ENCODE measurements at regions not wholly inside any gene's neighbourhood (a gene's known extent, or its start where the extent isn't known, plus 50 kb on each side); places are given as distances from the start of the nearest gene placed in this dataset.
"Not testable (repeated sequence)": the region's sequence is repeated elsewhere in the genome, so short reads cannot be mapped to it uniquely, and the experiment has no call there.

DNA sequence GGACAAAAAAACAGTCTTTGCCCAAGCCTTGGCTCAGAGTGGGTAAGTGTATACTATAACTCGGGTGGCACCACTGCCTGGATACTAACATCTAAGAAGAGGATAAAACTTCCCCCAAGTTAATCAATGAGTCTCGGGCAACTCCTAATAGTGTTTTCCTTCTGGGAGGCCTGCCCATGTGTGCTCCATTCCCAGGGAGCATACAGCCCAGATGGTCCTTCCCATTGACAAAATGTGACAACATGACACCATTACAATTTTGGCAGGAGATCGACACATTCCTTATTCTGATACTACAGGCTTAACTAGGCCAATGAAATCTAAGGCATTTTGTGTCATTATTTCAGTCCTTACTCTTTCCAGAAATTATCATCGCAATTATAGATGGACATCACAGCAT, 52.7 kb upstream of the CRIM1 start:
- no peak for DNase-seq
- intact Hi-C loops (cut with DNase I) = no loop called here
- ATAC-seq (ENCODE audit: poor library complexity) = no peak

DNA sequence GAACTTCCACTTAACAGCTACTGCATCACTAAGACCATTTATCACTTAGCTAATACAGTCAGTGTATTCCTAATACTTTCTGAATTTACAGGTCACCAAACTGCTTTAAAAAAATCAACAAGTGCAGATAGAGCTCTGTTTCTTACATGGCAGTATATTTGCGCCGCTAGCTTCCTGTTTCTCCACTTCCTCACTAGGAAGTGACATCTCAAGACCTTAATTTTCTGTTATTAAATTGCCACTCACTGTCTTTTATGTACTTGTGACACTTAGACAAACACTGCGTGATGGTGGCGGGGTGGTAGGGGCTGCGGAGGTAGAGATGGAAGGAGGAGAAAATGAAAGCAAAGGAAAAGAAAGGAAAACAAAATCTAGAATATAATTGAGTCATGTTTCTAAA, 53.7 kb upstream of the CRIM1 start:
- intact Hi-C loops (cut with DNase I) = no loop called here
- no peak for ATAC-seq (ENCODE audit: poor library complexity)

DNA sequence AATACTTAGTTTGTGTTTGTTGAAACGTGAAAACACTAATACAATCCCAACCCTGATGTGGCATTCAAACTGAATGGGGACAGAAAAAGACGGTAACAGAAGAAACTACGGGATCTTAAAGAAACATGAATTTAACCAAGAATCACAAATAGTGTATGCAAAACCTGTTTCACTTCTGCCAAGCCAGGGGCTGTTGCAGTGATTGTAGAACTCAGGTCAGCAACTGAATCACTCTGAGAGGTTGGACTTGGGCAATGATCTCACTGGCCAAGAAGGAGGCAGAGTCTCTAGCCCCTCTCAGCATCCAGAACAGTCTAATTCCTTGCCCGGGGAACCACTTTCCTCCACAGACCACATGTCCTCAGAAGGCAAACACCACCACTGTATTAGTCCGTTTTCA, 54.9 kb upstream of the CRIM1 start:
- DNase-seq = no peak
- intact Hi-C loops (cut with DNase I) = no loop called here
- ATAC-seq (ENCODE audit: poor library complexity) = no peak

More for the DNA sequence above, 53.7 kb upstream of the CRIM1 start:
- DNase-seq = no peak

DNA sequence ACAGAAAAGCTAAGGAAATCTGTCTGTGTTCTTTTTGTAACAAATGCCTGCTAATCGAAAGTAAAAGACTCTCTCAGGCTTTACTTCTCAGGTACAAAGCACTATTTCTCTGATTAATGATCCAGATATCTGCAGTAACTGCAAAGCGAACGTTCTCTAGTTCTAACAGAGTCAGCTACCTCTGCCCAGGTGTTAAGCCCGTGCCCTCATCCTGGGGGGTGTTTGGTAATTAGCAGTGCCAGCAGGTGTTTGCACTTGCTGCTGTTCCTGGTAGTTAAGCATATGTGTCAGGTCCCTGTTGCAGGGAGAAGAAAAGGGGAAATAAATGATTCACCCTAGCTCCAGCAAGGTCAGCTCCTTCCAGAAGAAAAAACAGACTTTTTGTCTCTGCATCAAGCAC, 58.8 kb upstream of the CRIM1 start:
- DNase-seq (no peak), ATAC-seq (ENCODE audit: poor library complexity) (no peak)
- intact Hi-C loops (cut with DNase I) = no loop called here

DNA sequence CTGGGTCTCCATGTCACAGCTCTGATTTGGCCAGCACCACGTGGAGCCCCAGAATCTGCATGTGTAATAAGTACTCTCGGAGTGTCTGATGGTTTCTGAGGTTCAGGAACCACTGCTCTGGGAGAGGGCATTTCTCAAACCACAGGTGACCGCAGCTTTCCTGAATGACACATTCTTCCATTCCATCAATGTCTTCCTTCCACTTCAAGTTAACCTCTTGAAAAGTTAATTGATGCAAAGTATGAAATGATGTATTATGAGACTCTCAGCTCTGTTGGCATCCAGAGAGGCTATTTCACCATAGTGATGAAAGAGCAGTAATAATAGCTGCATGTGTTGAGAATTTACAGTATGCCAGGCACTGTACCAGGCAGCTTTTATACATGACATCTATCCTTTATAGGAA, 61.3 kb upstream of the CRIM1 start:
- intact Hi-C loops (cut with DNase I) = no loop called here
- no peak for DNase-seq
- ATAC-seq (ENCODE audit: poor library complexity) = no peak

DNA sequence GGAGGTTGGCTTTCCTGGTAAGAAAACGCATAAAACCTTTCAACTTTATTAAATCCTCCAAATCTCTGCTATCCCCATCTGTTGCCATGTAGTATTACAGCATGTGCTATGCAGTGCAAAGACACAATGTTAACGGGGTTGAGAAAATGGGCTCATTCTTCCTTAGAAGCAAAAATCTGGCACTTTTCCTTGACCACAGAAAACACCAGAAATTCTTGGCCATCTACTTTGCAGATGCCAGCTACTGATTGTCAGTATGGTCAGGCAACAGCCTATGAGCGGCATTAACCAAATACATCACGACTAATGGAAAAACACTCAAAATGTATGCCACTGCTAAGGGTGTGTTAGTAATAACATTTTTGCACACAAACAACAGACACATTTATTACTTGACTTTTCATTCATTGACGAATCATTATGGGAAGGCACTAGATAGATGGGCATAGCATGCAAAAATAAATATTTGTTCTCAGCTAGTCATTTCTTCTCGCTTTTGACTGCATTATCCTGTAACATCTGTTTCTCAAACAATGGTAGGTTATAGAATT, 65.2 kb upstream of the CRIM1 start:
- intact Hi-C loops (cut with DNase I) = no loop called here
- DNase-seq = no peak
- ATAC-seq (ENCODE audit: poor library complexity) = no peak

DNA sequence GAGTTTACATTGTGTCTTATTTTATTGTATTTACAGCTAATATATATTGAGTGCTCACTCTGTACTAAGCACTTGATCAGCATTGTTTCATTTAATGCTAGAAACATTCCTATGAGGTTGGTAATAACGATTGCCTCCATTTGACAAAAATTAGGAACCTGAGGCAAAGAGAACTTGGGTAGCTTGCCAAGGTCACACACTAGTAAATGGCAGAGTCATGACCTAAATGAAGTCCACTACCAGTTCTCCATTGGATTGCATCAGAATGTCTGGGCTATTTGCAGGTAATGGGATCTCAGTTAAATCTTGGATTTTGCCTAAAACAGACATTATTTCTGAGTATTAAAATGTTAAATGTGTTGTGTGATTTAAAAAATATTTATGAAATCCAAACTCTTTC, 65.8 kb upstream of the CRIM1 start:
- intact Hi-C loops (cut with DNase I) = no loop called here
- ATAC-seq (ENCODE audit: poor library complexity) = no peak

DNA sequence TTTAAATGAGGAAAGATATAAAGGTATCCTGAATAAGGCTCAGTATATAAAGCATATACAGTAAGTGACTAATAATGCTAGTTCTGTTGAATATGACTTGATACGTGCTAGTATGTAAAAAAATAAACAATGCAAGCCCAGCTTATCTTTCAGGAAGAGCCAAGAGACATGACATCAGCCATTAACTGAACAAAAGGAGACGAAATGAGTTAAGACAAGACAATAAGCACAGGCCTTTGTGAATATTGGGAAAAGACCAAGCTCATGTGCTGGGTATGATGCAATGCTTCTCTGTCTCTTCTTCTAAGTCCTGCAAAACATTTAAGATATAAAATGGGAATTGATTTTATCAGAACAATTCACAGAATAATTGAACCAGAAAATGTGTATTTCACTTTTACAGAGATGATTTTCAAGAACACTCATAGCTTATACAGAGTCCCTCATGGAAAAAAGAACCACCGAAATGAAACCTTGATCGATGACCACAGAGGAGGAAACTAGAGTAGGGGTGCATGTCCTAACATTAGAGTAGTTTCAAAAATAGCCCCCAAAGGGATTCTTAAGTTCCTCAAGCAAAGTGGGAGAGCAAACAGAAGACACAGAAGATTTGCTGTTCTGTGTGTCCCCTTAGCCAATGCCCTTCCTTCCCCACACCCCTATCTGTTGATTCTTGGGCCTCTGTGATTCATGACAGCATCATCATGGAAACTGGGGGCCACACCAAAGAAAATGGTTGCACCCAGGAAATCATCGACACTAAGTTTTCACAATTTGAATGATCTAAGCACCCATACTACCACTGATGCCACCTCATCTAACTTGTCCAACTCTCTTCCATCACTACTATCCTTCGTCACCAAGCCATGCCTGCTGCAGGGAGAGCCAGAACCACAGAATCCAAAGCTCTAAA, 68.0 kb upstream of the CRIM1 start:
- no peak for ATAC-seq (ENCODE audit: poor library complexity)
- intact Hi-C loops (cut with DNase I) = no loop called here
- DNase-seq = no peak

More for the DNA sequence above, 65.8 kb upstream of the CRIM1 start:
- no peak for DNase-seq

DNA sequence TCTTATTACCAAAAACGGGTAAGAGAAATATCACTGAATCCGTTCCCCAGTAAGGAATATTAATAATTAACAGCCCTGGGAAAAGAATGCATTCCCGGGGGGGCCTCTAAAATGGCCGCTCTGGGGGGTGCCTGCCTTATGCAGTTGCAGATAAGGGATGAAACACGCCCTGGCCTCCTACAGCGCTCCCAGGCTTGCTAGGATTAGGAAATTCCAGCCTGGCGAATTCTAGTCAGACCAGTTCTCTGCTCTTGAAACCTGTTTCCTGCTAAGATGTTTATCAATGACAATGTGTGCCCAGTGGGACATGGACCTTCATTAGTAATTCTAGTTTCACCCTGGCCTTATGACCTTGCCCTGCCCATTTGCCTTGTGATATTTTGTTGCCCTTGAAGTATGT, 76.1 kb upstream of the CRIM1 start:
- DNase-seq; ATAC-seq (ENCODE audit: poor library complexity); intact Hi-C loops (cut with DNase I): not testable (repeated sequence)

DNA sequence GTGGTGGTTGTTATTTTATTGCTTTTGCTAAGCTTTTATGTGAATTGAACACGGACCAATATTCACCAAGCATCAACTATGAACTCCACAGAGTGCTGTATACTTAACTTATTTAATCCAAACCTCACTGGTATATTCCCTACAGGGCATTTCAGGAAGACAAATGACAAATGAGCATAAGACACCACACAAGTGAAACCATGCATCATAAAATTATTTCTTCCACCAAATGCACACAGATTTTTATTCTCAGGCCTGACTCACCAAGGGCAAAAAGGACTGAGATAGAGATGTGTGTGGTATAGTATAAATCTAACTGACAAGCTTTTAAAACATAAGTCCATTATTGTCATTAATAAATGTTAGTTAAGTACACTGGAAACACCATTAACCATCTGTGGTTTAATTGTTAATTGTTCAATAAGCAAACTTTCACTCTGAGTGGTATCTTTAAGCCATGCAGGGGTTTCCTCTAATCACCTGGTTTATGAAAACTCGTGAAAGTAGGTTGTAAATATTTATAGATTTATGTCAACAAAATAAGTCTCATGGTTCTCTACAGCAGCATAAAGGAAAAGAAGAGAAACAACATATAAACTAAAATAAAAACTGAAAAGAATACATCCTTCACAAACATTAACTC, 77.6 kb upstream of the CRIM1 start:
- intact Hi-C loops (cut with DNase I) = no loop called here
- DNase-seq (no peak), ATAC-seq (ENCODE audit: poor library complexity) (no peak)

DNA sequence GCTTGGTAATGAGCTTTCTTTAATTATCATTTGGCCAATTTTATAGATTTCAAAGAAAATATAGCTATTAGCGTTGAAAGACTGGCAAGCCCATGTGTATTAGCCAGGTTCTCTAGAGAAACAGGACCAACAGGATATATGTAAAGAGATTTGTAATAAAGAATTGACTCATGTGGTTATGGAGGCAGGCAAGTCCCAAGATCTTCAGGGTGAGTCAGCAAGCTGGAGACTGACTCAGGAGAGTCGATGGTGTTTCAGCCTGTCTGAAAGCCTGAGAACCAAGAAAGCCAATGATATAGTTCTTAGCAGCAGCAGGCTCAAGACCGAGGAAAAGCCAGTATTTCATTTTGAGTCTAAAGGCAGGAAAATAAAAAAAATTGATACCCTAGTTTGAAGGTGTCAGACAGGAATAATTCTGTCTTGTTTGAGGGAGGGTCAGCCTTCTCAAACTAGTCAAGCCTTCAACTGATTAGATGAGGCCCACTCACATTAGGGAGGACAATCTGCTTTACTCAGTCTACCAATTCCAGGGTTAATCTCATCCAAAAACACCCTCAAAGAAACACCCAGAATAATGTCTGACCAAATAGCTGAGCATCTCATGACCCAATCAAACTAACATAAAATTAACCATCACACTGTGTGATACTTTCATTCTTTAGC, 78.3 kb upstream of the CRIM1 start:
- DNase-seq (no peak), ATAC-seq (ENCODE audit: poor library complexity) (no peak)
- intact Hi-C loops (cut with DNase I) = no loop called here

DNA sequence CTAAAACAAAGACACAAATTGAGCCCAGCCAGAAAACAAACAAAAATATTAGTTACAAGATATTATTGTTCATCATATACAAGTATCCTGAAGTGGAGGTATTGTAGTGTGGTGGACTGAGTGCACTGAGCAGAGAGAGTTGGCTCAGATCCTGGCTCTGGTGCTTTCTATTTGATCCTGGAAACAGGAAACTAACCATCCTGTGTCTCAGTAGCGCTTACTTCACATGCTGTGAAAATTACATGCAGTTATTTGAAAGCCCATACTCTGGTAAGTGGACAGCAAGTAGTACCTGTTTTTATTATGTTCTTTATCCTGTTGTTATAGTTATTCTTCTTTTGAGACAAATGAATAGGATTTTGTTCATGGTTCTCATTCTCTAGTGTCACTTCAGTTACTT, 84.3 kb upstream of the CRIM1 start:
- DNase-seq (no peak), ATAC-seq (ENCODE audit: poor library complexity) (no peak)
- intact Hi-C loops (cut with DNase I) = no loop called here

DNA sequence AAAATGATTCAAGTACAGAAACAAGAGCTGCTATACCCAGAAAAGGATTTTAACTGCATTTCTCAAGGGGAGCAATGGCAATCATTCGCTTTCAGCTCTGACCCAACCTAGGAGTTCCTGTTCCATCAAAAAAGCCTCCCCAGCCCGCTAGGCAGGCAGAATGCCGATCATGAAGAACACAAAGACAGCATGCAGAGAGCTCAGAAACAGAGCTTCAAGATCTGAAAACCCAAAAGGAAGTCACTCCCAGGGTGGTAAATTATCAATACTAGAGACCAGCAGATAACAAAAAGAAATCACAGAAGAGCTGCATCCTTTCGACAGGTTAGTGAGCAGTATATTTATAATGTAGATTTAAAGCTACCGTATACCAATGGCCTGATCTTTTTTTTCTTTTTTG, 84.8 kb upstream of the CRIM1 start:
- DNase-seq (no peak), ATAC-seq (ENCODE audit: poor library complexity) (no peak)
- intact Hi-C loops (cut with DNase I) = no loop called here

DNA sequence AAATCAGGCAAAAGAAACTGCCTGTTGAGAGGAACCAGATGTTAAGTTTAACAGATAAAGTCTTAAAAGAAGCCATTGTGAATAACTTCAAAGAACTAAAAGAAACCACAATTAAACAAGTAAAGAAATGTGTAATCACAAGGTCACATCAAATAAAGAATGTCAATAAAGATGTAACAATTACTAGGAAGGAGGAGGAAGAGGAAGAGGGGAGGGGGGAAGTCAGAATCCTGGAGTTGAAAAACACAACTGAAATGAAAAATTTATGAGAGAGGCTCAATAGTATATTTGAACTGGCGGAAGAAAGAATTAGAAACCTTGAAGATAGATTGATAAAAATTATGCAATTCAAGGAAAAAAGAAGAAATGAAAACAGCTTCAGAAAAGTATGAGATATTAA, 88.4 kb upstream of the CRIM1 start:
- no peak for ATAC-seq (ENCODE audit: poor library complexity)
- DNase-seq = no peak
- intact Hi-C loops (cut with DNase I) = no loop called here

DNA sequence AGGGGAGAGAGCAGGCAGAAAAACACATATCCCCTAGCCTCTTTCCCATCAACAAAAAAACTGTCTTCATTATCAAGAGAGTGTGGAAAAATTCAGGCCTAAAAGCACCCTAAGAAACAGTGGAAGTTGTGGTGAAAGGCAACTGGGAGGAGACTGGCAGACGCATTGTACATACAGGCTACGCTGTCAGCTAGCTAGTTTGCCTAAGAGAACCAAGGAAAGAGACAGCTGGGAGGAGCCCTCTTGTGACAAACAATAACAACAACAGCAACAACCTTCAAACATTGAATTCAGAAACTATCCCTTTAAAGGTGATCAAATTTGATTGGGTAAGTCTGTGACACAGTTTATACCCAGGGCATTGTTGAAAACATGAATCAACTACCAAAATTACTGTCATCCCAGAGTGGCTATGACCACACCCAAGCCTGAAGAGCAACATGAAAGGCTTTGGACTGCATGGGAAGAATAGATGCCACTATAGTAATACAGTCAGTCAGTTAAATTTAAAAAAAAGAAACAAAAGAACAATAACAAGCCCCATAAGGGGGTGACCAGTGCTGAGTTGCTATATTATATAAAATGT, 88.9 kb upstream of the CRIM1 start:
- ATAC-seq (ENCODE audit: poor library complexity) (no peak), DNase-seq (no peak)
- intact Hi-C loops (cut with DNase I) = no loop called here

DNA sequence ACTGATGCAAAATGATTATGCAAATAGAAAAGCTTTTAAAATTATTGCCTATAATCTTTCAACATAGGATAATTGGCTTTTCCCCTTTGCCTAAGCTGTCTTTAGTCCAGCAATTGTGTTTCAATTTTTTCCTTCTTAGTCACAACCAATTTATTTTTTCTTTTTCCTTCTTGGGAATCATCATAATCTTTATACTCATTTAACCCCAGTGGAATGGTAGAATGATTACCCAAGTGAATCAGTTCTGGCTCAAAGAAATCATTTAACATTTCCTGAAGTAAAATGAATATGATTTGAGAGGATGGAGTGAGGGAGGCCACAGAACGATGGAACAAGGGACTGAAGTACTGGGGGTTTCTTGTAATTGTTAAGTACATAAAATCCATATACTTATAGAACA, 93.0 kb upstream of the CRIM1 start:
- intact Hi-C loops (cut with DNase I) = no loop called here
- ATAC-seq (ENCODE audit: poor library complexity) = no peak

DNA sequence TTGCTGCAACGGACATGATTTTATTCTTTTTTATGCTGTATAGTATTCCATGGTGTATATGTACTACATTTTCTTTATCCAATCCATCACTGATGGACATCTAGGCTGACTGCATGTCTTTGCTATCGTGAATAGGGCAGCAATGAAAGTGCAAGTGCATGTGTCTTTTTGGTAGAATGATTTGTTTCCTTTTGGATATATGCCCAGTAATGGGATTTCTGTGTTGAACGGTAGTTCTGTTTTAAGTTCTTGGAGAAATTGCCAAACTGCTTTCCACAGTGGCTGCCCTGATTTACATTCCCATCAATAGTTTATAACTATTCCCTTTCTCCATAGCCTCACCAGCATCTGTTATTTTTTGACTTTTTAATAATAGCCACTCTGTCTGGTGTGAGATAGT, 99.7 kb upstream of the CRIM1 start:
- ATAC-seq (ENCODE audit: poor library complexity) = no peak
- intact Hi-C loops (cut with DNase I) = no loop called here

More for the DNA sequence above, 93.0 kb upstream of the CRIM1 start:
- no peak for DNase-seq

DNA sequence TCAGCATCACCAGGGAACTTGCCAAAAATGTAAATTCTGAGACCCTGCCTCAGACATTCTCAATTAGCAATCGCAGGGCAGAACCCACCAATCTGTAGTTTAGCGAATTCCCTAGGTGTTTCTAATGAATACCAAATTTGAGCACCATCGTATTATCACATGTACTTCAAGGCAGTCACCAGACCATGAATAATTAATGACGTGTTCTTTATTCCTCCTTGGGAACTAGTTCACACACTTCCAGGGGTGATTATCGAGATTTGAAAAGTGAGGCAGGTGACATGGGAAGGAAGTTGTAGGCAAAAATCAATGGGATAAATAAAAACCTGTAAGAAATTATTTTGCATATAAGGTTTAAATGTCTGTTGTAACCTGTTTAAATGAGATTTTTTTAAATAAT, 102.5 kb upstream of the CRIM1 start:
- intact Hi-C loops (cut with DNase I) = no loop called here
- ATAC-seq (ENCODE audit: poor library complexity) = no peak
- DNase-seq = no peak

More for the DNA sequence above, 99.7 kb upstream of the CRIM1 start:
- DNase-seq = no peak

DNA sequence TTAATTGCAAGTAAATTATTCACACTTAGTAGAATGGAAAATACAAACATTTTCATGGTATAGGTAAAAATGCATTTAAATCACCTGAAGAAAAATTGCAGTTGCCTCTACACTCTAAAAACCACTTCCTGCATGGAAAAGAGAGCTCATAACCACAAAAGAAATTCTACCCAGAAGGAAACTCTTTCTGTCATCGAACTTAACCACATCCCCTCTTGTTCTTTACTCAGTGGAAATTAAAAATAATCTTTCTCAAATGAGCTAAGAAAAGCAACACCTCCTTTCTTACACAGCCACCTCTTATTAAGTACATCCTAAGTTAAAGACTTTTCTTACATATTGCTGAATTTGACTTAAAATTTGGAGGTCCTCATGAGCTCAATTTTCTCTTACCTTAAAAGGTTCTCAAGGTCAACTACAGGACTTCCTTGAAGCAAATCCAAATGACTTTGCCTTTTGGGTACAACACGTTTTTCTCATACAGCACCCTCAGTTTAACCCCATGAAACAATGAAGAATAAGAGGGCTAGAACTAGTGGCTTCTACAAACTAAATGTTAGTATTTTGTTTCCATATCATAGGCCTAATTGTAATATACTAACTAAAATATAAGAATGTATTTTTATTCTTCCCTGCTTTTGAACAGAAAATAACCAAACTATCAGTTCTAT, 109.1 kb upstream of the CRIM1 start:
- DNase-seq = no peak
- ATAC-seq (ENCODE audit: poor library complexity) = no peak
- intact Hi-C loops (cut with DNase I) = no loop called here

All from Right ventricle myocardium superior (tissue), 1 donor.